HG03097 (cell line): ENCODE measurements at regions not wholly inside any gene's neighbourhood (a gene's known extent, or its start where the extent isn't known, plus 50 kb on each side); places are given as distances from the start of the nearest gene placed in this dataset.

ENCODE experiments used
- ATAC-seq: cut with Tn5 transposase; IDR thresholded peaks from one replicate; pipeline ENCODE4 v1.9.1; 2021; ENCODE audit not compliant: unreplicated experiment, low FRiP score

GRCh38 chr5:130282049-130282448, 377.8 kb downstream of the CHSY3 start:
- no peak for ATAC-seq

DNA sequence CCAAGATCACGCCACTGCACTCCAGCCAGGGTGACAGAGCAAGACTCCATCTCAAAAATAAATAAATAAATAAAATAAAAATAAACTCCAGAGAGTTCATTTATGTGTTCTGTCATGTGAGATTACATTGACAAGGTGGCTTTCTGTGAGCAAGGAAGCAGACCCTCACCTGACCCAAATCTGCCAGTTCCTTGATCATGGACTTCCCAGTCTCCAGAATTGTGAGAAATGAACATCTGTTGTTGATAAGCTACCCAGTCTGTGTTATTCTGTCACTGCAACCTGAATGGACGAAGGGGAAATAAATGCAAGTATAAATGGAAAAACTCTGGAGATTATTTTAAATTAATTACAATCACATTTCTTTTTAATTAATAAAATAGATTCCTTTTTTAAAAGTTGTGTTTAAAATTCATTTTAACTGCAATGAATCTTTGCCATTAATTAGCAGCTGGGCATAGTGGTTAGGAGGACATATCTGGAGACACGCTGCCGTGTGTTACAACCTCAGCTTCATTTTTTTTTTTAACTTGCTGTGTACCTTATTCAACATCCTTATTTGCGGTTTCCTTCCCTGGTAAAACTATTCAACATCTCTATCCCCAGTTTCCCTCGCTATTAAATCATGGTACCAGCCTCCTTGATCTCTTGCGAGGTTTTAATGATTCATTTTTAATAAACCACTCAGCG, 376.4 kb downstream of the CHSY3 start:
- no peak for ATAC-seq

- ATAC-seq, result no peak
Observed at GRCh38 chr5:130279386-130279785, 375.1 kb downstream of the CHSY3 start.

- no peak for ATAC-seq
Observed at GRCh38 chr5:130278136-130278535, 373.9 kb downstream of the CHSY3 start.

- no peak for ATAC-seq
Observed at GRCh38 chr5:130277522-130277921, 373.3 kb downstream of the CHSY3 start.

- ATAC-seq, result no peak
Observed at GRCh38 chr5:130277002-130277401, 372.7 kb downstream of the CHSY3 start.

DNA sequence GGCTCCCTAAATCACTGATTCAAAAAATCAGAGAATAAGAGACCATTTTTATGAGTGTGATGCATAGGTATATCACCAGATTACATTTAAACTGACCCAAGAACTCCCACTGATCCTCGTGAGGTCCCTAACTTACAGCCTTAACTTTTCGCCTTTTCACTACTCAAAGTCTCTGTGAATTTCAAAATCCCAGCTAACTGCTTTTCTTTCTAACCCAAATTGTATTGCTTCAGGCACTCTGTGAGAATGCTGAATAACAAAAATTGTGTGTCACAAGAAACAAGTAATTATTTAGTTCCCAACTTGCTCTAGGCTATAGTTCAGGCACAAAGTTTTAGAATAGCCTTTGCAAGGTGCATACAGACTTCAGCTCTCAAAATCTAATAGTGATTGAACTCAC, 368.6 kb downstream of the CHSY3 start:
- ATAC-seq, result no peak

- no peak for ATAC-seq
Observed at GRCh38 chr5:130270786-130271185, 366.5 kb downstream of the CHSY3 start.

DNA sequence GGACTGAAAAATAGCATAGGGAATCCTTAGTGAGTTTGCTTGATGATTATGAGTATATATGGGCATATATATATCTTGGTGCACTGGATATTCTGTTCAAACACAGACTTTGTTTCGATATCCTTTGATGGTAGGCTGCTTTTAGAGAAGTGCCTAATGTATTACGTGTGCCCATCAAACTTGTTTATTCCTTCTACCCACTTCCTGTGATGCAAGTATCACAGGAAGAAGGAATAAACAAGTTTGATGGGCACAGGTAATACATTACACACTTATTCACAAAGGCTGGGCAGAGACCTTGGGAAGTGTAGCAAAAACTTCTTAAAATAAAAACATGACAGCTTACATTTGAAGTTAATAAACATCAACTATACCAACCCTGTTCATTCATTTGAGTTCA, 364.2 kb downstream of the CHSY3 start:
- no peak for ATAC-seq

DNA sequence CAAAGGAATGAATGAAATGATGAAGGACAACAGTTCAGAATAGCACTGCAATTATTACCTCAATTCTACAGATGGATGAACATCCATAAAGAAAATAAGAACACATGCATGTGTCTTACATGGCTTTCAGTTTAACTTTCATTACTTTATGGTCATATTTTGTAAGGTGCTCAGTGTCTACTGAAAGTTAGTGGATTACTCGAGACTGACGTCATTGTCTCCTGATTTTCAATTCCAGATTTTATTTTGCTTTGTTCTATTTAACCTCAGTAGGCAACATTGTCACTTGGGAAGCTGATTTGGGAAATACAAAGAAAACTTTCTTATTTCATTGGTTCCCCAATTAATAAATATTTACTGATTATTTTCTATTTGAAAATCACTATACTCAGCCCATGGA, 363.7 kb downstream of the CHSY3 start:
- no peak for ATAC-seq

- ATAC-seq, result no peak
Observed at GRCh38 chr5:130260481-130260880, 356.2 kb downstream of the CHSY3 start.

DNA sequence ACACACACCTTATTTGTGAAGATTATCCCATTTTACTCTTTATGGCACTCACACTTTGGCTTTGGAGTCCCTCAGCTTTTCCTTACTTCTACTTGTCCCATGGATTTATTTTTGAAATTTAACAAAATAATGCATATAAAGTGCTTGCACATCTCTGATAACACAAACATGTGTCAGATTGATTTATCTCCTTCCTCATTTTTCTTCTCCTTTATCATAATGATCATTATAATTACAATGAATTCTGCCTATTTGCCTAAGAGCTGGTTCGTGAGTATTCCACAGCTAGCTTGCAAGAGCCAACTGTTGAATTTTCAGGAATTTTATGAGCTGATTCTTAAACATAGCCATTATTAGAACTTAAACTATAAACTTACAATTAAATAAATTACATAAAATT, 347.7 kb downstream of the CHSY3 start:
- ATAC-seq, result no peak

DNA sequence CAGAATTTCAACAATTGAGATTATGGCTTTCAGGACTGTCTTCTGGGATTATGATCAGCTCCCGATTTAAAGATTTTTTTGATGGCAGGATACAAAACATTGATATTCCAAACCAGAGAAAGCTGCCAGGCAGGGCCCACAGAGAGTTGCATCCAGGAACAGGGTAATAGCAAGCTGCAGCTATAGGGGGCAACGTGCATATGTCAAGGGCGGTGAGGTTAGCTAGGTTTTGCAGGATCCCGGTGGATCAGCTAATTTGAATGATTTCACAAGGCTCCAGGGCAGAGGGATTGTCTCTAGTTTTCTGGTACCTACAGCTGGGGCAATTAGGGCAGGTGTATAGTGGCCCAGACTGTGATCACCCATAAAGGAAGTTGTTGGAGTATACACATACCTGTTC, 339.4 kb downstream of the CHSY3 start:
- ATAC-seq, result no peak

DNA sequence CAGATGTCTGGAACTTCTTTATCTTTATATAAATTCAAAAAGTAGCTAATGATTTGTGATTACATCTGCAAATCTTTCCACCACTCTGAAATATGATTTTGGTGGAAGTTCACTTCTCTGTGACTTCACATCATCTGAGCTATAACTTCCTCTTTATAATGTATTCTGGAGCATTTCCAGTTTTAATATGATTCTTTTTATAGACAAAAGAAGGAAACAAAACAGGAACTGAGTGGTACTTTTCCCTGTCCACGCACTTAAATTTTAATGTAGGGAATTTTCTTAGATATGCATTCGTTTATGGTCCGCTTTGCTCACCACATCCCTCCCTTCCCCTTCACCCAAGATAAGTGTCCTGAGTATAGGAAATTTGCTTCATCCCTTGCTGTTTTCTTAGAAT, 333.5 kb downstream of the CHSY3 start:
- ATAC-seq, result no peak
